CD4-positive, alpha-beta T cell (primary cell): ENCODE measurements at regions not wholly inside any gene's neighbourhood (a gene's known extent, or its start where the extent isn't known, plus 50 kb on each side); places are given as distances from the start of the nearest gene placed in this dataset.

ENCODE experiments used
- ATAC-seq: fragments of 200-7000 bp; cut with Tn5 transposase; one replicate; pipeline ENCODE4 v1.10.0; 2022; ENCODE audit warnings: mild to moderate bottlenecking; ENCODE audit not compliant: poor library complexity
- CTCF ChIA-PET: fragments of 350-600 bp; sonication (Branson Sonifier 250); formaldehyde crosslinking; loops from one replicate; lab custom pipeline; 2021; ENCODE audit warnings: antibody characterized with exemption, inconsistent platforms; lab: Charles Lee
- POLR2A ChIA-PET: fragments of 350-600 bp; sonication (Branson Sonifier 250); formaldehyde crosslinking; loops from one replicate; lab custom pipeline; 2021; ENCODE audit warnings: antibody characterized with exemption, inconsistent platforms; lab: Charles Lee
- DNase-seq, 14 experiments: peaks; one replicate each; pipeline ENCODE4 v3.0.0-alpha.2; 2013 to 2020; ENCODE audit warnings: mixed read lengths in 2 of 14
- H3K27ac ChIP-seq, 2 donors: one replicate each; pipeline versions ENCODE4 v1.5.1 to v1.7.0; 2013; ENCODE audit warnings: low read length in 2 of 2, low read depth in 1 of 2, mild to moderate bottlenecking in 1 of 2
- H3K27me3 ChIP-seq, 2 experiments: 1 replicate in 1 of 2; 2 replicates in 1 of 2; pipeline versions ENCODE4 v1.6.1 to v1.7.0; 2013; ENCODE audit warnings: low read length in 2 of 2, control low read depth in 1 of 2, mild to moderate bottlenecking in 1 of 2, moderate library complexity in 1 of 2; ENCODE audit not compliant: insufficient read depth in 2 of 2, control insufficient read depth in 1 of 2
- H3K36me3 ChIP-seq: one replicate; pipeline ENCODE4 v1.6.1; 2013; ENCODE audit warnings: low read length, control low read depth; ENCODE audit not compliant: insufficient read depth
- H3K4me1 ChIP-seq: one replicate; pipeline ENCODE4 v1.6.1; 2013; ENCODE audit warnings: low read length, control low read depth; ENCODE audit not compliant: insufficient read depth
- H3K4me3 ChIP-seq: one replicate; pipeline ENCODE4 v1.5.1; 2013; ENCODE audit warnings: mild to moderate bottlenecking, low read length, moderate library complexity
- H3K9me3 ChIP-seq, 2 experiments: 1 replicate in 1 of 2; 2 replicates in 1 of 2; pipeline versions ENCODE4 v1.6.1 to v1.7.0; 2013; ENCODE audit warnings: low read length in 2 of 2, mild to moderate bottlenecking in 2 of 2, control low read depth in 1 of 2, moderate library complexity in 1 of 2; ENCODE audit not compliant: control insufficient read depth in 1 of 2, insufficient read depth in 1 of 2
- H3K27ac Mint-ChIP-seq: one replicate; pipeline ENCODE4 v1.8.0; 2020; ENCODE audit warnings: mixed read lengths
- H3K27me3 Mint-ChIP-seq: one replicate; pipeline ENCODE4 v1.8.0; 2021; ENCODE audit warnings: mixed read lengths
- H3K36me3 Mint-ChIP-seq: one replicate; pipeline ENCODE4 v1.8.0; 2021; ENCODE audit warnings: low read depth, mixed read lengths
- H3K4me1 Mint-ChIP-seq: one replicate; pipeline ENCODE4 v1.8.0; 2021; ENCODE audit warnings: low read depth, mixed read lengths
- H3K4me3 Mint-ChIP-seq: one replicate; pipeline ENCODE4 v1.8.0; 2020; ENCODE audit warnings: mild to moderate bottlenecking, mixed read lengths
- H3K9me3 Mint-ChIP-seq: one replicate; pipeline ENCODE4 v1.8.0; 2020; ENCODE audit warnings: mixed read lengths
- intact Hi-C, 2 experiments: fragments of 100-400 bp; cut with DNase I in 1 of 2; cut with micrococcal nuclease in 1 of 2; formaldehyde crosslinking; loops; one replicate each; pipeline versions ENCODE4 v1.15.1 to v1.9.0; 2023 to 2025; cut with DNase I, micrococcal nuclease
- TF ChIP-seq, protein P1 (sequence below): fragments of 200-600 bp; IDR thresholded peaks from one replicate; pipeline ENCODE4 v1.8.0; 2022; ENCODE audit warnings: antibody characterized with exemption, mild to moderate bottlenecking

DNA sequence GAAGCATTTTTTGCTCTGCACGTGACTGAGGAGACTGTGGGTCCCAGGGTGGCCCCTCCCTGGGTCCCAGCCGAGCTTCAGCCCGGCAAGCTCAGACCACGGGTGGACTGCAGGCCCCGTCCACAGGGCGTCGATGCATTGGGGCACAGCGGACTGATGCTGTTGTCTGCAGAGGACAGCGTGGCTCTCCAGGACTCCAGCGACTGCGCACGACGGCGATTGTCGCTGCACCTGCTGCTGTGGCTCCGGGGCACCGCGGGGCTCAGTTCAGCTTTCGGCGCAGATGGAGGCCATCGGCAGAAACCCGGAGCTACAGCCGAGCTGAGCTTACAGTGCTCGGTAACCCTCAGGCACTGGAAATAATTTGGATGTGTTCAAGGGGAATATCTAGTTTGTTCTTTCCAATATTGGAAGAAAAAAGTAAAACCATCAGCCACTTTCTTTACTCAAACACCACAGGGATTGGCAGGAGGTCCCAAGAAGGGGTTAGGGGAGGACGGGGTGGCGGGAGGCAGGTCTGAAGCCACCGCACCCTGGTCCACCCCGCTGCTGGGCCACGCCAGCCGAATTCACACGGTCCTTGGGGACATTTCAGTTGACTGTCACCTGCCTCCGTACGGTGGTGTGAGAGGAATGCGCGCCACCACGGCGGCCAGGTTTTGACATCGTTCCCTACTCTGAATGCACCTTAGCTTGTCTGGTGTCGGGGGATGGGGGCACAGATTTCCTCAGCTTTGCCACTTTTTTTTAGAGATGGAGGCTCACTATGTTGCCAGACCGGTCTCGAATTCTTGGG lies 88.7 kb upstream of the RPH3AL start:
- Histone ChIP-seq H3K4me3 (no peak overlapping the region), H3K9me3 (peaks cover 3% of the 10 kb centered on the region in 2 experiments), H3K27me3 (no peaks in the 10 kb centered on the region), H3K27ac (no peak overlapping the region), H3K4me1 (peaks cover 15% of the 10 kb centered on the region), H3K36me3 (peaks cover 55% of the 10 kb centered on the region)
- H3K9me3 Mint-ChIP-seq, result no peaks in the 10 kb centered on the region
- ChIA-PET POLR2A (interaction anchor here (0.9 to 1.4 kb wide), 2 partner anchors 29 to 48 kb away, joined by 3 read pairs; no protein-coding TSS in a partner anchor), CTCF (interaction anchor here (1.3 kb wide), 1 partner anchor 29 kb away, joined by 5 read pairs; no protein-coding TSS in a partner anchor)
- H3K27me3 Mint-ChIP-seq, result no peaks in the 10 kb centered on the region
- peaks cover 69% of the 10 kb centered on the region for H3K36me3 Mint-ChIP-seq
- H3K27ac Mint-ChIP-seq, result no peak overlapping the region
- intact Hi-C loops, result no loop called here
- H3K4me1 Mint-ChIP-seq, result peaks cover under 1% of the 10 kb centered on the region
- DNase-seq, result no peak
- TF ChIP-seq, protein P1, sequence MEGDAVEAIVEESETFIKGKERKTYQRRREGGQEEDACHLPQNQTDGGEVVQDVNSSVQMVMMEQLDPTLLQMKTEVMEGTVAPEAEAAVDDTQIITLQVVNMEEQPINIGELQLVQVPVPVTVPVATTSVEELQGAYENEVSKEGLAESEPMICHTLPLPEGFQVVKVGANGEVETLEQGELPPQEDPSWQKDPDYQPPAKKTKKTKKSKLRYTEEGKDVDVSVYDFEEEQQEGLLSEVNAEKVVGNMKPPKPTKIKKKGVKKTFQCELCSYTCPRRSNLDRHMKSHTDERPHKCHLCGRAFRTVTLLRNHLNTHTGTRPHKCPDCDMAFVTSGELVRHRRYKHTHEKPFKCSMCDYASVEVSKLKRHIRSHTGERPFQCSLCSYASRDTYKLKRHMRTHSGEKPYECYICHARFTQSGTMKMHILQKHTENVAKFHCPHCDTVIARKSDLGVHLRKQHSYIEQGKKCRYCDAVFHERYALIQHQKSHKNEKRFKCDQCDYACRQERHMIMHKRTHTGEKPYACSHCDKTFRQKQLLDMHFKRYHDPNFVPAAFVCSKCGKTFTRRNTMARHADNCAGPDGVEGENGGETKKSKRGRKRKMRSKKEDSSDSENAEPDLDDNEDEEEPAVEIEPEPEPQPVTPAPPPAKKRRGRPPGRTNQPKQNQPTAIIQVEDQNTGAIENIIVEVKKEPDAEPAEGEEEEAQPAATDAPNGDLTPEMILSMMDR, result no peak
- H3K4me3 Mint-ChIP-seq, result no peak overlapping the region
- ATAC-seq, result no peak

DNA sequence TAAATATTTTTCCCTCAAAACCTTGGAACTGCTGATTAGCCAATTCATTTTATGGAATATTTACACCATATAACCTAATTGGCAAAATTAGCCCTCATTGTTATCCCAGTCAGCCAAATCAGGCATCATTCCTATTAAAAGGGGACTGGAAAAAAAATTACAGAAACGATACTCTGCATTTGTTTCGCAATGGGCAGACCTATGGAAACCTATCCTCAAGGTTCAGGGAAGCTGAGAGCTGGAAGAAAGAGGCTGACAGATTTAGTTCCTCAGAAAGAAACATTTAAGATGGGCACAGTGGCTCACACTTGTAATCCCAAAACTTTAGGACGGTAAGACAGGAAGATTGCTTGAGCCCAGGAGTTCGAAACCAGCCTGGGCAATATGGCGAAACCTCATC lies 85.6 kb upstream of the RPH3AL start:
- intact Hi-C loops, result loop anchor here in 1 of 2 experiments (2.0 kb wide), 1 partner anchor 19 kb away; no protein-coding TSS in a partner anchor
- Mint-ChIP-seq H3K27ac (no peak overlapping the region), H3K4me3 (no peak overlapping the region), H3K4me1 (no peaks in the 10 kb centered on the region), H3K9me3 (no peaks in the 10 kb centered on the region), H3K27me3 (no peaks in the 10 kb centered on the region), H3K36me3 (peaks cover 47% of the 10 kb centered on the region)
- Histone ChIP-seq H3K4me1 (no peaks in the 10 kb centered on the region), H3K4me3 (no peak overlapping the region), H3K9me3 (peaks cover 3% of the 10 kb centered on the region in 2 experiments), H3K27me3 (no peaks in the 10 kb centered on the region), H3K36me3 (peaks cover 29% of the 10 kb centered on the region), H3K27ac (no peak overlapping the region)
- CTCF ChIA-PET, result interaction anchor here (0.8 kb wide), 1 partner anchor 26 kb away, joined by 4 read pairs; no protein-coding TSS in a partner anchor
- no peak for ATAC-seq
- TF ChIP-seq, protein P1, result no peak
- POLR2A ChIA-PET, result no interaction called here
- DNase-seq, result no peak

DNA sequence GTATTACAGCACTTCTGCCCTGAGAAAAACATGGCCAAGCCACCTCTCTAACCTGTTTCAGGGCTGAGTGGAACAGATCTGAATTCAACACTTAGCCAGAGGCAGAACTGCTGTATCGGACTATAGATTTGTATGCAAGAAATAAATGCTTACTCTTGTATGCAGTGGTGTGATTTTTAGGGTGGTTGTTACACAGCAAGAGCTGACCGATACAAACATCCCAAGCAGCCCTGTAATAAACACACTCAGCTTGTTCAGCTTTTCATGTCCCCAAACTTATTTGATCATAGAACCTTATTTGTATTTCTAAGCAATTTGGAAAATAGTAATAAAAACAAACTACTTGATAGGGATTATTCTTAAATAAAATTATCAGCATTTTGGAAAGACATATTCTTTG lies 84.9 kb upstream of the RPH3AL start:
- H3K4me1 ChIP-seq, result no peaks in the 10 kb centered on the region
- H3K36me3 ChIP-seq, result peaks cover 22% of the 10 kb centered on the region
- ChIA-PET CTCF (interaction anchor here (0.8 kb wide), 1 partner anchor 25 kb away, joined by 4 read pairs; no protein-coding TSS in a partner anchor), POLR2A (no interaction called here)
- H3K36me3 Mint-ChIP-seq, result peaks cover 41% of the 10 kb centered on the region
- H3K27ac Mint-ChIP-seq, result no peak overlapping the region
- peaks cover 3% of the 10 kb centered on the region in 2 experiments for H3K9me3 ChIP-seq
- no peaks in the 10 kb centered on the region for H3K27me3 Mint-ChIP-seq
- TF ChIP-seq, protein P1, result no peak
- DNase-seq (no peak), ATAC-seq (no peak)
- H3K9me3 Mint-ChIP-seq, result no peaks in the 10 kb centered on the region
- H3K4me3 ChIP-seq, result no peak overlapping the region
- intact Hi-C loops, result no loop called here
- H3K27me3 ChIP-seq, result no peaks in the 10 kb centered on the region
- H3K27ac ChIP-seq, result no peak overlapping the region
- no peaks in the 10 kb centered on the region for H3K4me1 Mint-ChIP-seq
- no peak overlapping the region for H3K4me3 Mint-ChIP-seq
